Heart right ventricle (tissue), 16 donors: ENCODE measurements at regions not wholly inside any gene's neighbourhood (a gene's known extent, or its start where the extent isn't known, plus 50 kb on each side); places are given as distances from the start of the nearest gene placed in this dataset.
A peak's percentile ranks its signal among the peaks of the same experiment; 100 is the strongest.

Experiments
- ATAC-seq, 8 donors: fragments of 200-7000 bp; cut with Tn5 transposase; one replicate each; pipeline ENCODE4 v1.9.1; 2020; ENCODE audit warnings: mild to moderate bottlenecking in 8 of 8, moderate library complexity in 8 of 8, moderate number of reproducible peaks in 1 of 8
- DNase-seq, 2 donors: peaks; one replicate each; pipeline ENCODE4 v3.0.0-alpha.2; 2020
- H3K27ac ChIP-seq, 10 donors: fragments of 200-600 bp; sonication (generic) in 2 of 10; one replicate each; pipeline versions ENCODE4 v1.5.0 to v1.8.0; 2020 to 2022; ENCODE audit warnings: mild to moderate bottlenecking in 3 of 10
- H3K27me3 ChIP-seq, 7 donors: fragments of 200-600 bp; one replicate each; pipeline ENCODE4 v1.8.0; 2021 to 2022; ENCODE audit warnings: mild to moderate bottlenecking in 2 of 7
- H3K36me3 ChIP-seq, 9 donors: fragments of 200-600 bp; sonication (generic) in 1 of 9; one replicate each; pipeline versions ENCODE4 v1.5.0 to v1.8.0; 2020 to 2022; ENCODE audit warnings: mild to moderate bottlenecking in 2 of 9
- H3K4me1 ChIP-seq, 9 donors: fragments of 200-600 bp; sonication (generic) in 1 of 9; one replicate each; pipeline versions ENCODE4 v1.5.0 to v1.8.0; 2020 to 2022; ENCODE audit warnings: mild to moderate bottlenecking in 4 of 9
- H3K4me3 ChIP-seq, 10 donors: fragments of 200-600 bp; sonication (generic) in 2 of 10; one replicate each; pipeline versions ENCODE4 v1.5.0 to v1.8.0; 2020 to 2022; ENCODE audit warnings: mild to moderate bottlenecking in 7 of 10, moderate library complexity in 2 of 10
- H3K9me3 ChIP-seq, 11 donors: fragments of 200-600 bp in 10 of 11; sonication (generic) in 2 of 11; one replicate each; pipeline versions ENCODE4 v1.5.0 to v1.8.0; 2013 to 2022; ENCODE audit warnings: mild to moderate bottlenecking in 2 of 11, control low read depth in 1 of 11, moderate library complexity in 1 of 11
- WGBS, 2 donors: extraction: QIAGEN DNeasy Blood & Tissue Kit; methylation state at CpG; one replicate each; pipeline ENCODE4 v1.1.7; 2013; ENCODE audit warnings: inconsistent platforms in 1 of 2; 5-methylcytosine and 5-hydroxymethylcytosine counted together
- intact Hi-C, 10 donors: fragments of 100-400 bp; cut with DNase I; formaldehyde crosslinking; loops; one replicate each; pipeline versions ENCODE4 v1.11.1 to v1.14.2; 2022
- TF ChIP-seq, protein P1 (sequence below), 9 donors: fragments of 200-600 bp; sonication (generic) in 2 of 9; IDR thresholded peaks; one replicate each; pipeline versions ENCODE4 v1.5.0 to v1.8.0; 2021 to 2022; ENCODE audit warnings: antibody characterized with exemption in 9 of 9, mild to moderate bottlenecking in 5 of 9, moderate library complexity in 1 of 9
- donor health status: Arrhythmogenic right ventricular cardiomyopathy.
- donor health status: ischemic (EF 13 %, LVEDD 7.1; RV severe dilation, severe dysfunction).
- donor health status: healthy with polysubstance abuse.
- donor health status: DM: no; HTN: yes; CAD: no.
- donor health status: DM: no; HTN: no; CAD: no.
- donor health status: ischemic (EF 25% LVEDD 6.9; RV normal size, moderate dysfunction).
- donor health status: ischemic (EF 25% LVEDD 5.7; RV mildly dilated, moderate dysfunction).
- donor health status: healthy.
- donor health status: DM: yes; HTN: yes; CAD: no.
- donor health status: Ischemic cardiomyopathy.
- donor health status: ischemic (EF 35%, LVEDD 5.7; RV mildly dilated, moderate dysfunction).
- donor health status: nonischemic (EF 11% LVEDD 7.7; RV severe dilation, severe dysfunction).
- donor health status: DM: yes; HTN: yes; CAD: no.
- donor health status: PGD.
- donor health status: ischemic (EF 29% LVEDD 5.4; RV normal size, mild dysfunction).
- donor health status: nonischemic (EF 23%, LVEDD 6.1; RV moderate dilation, normal function).

DNA sequence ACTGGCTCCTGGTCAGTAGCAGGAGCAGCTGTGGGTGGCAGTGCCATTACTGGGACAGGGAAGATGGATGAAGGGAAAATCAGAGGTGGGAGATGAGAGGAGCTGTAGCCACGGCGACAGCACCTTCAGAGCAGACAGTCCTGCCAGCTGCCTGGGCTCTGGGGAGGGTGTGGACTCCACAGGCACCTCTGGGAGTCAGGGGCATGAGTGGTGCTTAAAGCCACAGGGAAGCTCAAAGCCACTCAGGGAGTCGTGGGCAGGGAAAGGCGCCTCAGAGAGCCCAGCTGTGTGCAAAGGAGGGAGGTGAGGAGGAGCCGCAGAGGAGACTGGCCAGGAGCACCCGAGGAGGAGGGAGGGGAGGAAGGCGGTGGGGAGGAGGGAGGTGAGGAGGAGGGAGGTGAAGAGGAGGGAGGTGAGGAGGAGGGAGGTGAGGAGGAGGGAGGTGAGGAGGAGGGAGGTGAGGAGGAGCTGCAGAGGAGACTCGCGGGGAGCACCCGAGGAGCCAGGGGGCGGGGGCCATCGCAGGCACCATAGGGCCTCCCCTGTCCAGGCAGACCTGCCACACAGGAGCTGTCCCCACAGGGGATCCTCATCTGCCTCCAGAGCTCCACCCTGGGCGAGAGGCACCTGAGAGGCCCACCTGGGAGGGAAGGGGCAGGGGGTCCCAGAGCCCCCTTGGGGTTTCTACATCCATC, 977.6 kb downstream of the BRD1 start:
- WGBS, 2 donors: 77 to 78% methylated on average over 12 of the region's 13 CpGs
- ATAC-seq (peak in 1 of 8 donors; percentile 50), DNase-seq (no peak)
- Histone ChIP-seq H3K27ac (no peak overlapping the region), H3K27me3 (peaks cover 0 to 27% (median 7%) of the 10 kb centered on the region in 7 donors), H3K9me3 (no peaks in the 10 kb centered on the region), H3K36me3 (no peaks in the 10 kb centered on the region), H3K4me3 (no peak overlapping the region), H3K4me1 (no peaks in the 10 kb centered on the region)
- intact Hi-C loops: no loop called here
- TF ChIP-seq, protein P1, sequence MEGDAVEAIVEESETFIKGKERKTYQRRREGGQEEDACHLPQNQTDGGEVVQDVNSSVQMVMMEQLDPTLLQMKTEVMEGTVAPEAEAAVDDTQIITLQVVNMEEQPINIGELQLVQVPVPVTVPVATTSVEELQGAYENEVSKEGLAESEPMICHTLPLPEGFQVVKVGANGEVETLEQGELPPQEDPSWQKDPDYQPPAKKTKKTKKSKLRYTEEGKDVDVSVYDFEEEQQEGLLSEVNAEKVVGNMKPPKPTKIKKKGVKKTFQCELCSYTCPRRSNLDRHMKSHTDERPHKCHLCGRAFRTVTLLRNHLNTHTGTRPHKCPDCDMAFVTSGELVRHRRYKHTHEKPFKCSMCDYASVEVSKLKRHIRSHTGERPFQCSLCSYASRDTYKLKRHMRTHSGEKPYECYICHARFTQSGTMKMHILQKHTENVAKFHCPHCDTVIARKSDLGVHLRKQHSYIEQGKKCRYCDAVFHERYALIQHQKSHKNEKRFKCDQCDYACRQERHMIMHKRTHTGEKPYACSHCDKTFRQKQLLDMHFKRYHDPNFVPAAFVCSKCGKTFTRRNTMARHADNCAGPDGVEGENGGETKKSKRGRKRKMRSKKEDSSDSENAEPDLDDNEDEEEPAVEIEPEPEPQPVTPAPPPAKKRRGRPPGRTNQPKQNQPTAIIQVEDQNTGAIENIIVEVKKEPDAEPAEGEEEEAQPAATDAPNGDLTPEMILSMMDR (IDR thresholded peaks at IDR 0.05): no peak

DNA sequence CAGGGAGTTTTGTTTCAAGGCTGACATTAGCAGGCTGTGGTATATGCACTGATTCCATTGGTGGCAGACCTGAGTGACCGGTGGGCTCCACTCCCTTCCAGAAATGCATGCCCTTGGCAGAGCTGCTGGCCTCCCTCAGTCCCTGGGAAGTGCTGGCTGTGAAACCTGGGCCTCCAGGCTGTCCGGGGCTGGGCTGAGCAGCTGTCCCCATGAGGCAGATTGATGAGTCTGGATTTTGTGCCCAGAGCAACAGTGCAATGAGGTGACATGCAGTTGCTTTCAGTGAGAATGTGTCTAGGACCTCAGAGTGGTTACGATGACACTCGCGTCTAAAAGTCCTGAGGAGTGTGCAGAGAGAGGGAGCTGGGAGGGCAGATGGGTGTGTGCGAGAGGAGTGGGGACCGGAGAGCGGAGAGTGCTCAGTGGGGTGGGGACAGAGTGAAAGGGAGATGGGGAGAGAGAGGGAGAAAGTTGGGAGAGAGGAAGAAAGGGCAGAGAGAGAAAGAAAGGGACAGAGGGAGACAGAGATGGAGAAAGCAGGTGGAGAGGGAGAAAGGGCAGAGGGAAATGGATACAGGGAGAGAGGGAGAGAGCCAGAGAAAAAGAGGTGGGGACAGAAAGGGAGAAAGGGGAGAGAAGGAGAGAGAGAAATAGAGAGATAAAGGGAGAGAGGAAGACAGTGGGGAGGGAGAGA, 978.3 kb downstream of the BRD1 start:
- intact Hi-C loops: no loop called here

DNA sequence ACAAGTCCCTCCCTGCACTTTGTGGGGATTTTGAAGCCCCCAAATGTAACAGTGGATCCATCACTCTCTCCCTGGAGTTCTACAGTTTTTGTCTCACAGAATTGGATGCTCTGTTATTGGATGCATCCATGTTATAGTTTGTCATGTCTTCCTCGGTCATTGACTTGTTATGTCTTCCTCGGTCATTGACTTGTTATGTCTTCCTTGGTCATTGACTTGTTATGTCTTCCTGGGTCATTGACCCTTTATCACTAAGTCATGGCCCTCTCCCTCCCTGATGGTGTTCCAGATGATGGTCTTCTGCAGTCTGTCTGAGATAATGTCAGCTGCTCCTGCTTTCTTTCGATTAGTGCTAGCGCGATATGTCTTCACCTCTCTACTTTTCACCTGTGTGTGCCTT, 981.5 kb downstream of the BRD1 start:
- DNase-seq (no peak), ATAC-seq (no peak)
- intact Hi-C loops: no loop called here
- peaks cover 0 to 46% (median 23%) of the 10 kb centered on the region in 7 donors for H3K27me3 ChIP-seq
- no peaks in the 10 kb centered on the region for H3K36me3 ChIP-seq
- no peaks in the 10 kb centered on the region for H3K9me3 ChIP-seq
- H3K27ac ChIP-seq: no peak overlapping the region
- no peak overlapping the region for H3K4me3 ChIP-seq
- H3K4me1 ChIP-seq: no peaks in the 10 kb centered on the region
- WGBS, 2 donors: 65 to 85% methylated on average over 5 of the region's 5 CpGs
- TF ChIP-seq, protein P1 (IDR thresholded peaks at IDR 0.05): no peak

More for the DNA sequence above, 978.3 kb downstream of the BRD1 start:
- DNase-seq: no peak
- Histone ChIP-seq H3K27ac (no peak overlapping the region), H3K27me3 (peaks cover 0 to 33% (median 13%) of the 10 kb centered on the region in 7 donors), H3K9me3 (no peaks in the 10 kb centered on the region), H3K4me1 (no peaks in the 10 kb centered on the region), H3K4me3 (no peak overlapping the region), H3K36me3 (no peaks in the 10 kb centered on the region)
- TF ChIP-seq, protein P1 (IDR thresholded peaks at IDR 0.05): no peak
- WGBS, 2 donors: 67 to 73% methylated on average over 8 of the region's 8 CpGs
- no peak for ATAC-seq

DNA sequence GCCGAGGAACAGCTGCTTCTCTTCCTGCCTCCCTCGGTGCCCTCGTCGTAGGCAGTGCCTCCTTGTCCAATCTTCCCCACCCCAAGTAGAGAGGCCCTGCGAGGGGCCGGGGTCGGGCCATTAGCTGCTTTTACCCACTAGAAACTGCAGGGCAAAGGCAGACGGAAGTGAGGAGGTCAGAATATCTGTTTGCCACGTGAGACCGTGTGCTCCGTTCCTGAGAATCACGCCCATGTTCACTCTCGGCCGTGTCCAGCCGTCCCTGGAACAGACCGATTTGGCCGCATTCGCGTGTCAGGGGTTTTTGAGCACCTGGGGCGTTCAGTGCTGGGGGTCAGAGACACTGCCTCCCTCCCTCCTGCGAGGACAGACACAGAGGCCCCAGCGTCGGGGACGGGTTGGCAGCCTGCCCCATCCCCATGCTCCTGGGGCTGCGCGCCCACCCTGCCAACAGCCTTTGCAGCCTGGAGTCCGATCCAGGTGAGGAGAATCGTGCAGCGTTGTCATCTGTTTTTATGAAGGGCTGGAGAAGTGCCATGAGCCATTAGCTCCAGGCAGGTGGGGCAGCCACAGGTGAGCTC, 982.2 kb downstream of the BRD1 start:
- Histone ChIP-seq H3K36me3 (no peaks in the 10 kb centered on the region), H3K9me3 (no peaks in the 10 kb centered on the region), H3K27me3 (peaks cover 0 to 46% (median 23%) of the 10 kb centered on the region in 7 donors), H3K27ac (no peak overlapping the region), H3K4me1 (no peaks in the 10 kb centered on the region), H3K4me3 (no peak overlapping the region)
- 84 to 87% methylated on average over 29 of the region's 29 CpGs for WGBS, 2 donors
- DNase-seq (no peak), ATAC-seq (no peak)
- TF ChIP-seq, protein P1 (IDR thresholded peaks at IDR 0.05): no peak
- intact Hi-C loops: no loop called here
